Mesodermal cell (in vitro differentiated cells): ENCODE measurements at regions not wholly inside any gene's neighbourhood (a gene's known extent, or its start where the extent isn't known, plus 50 kb on each side); places are given as distances from the start of the nearest gene placed in this dataset.
"Not testable (repeated sequence)": the region's sequence is repeated elsewhere in the genome, so short reads cannot be mapped to it uniquely, and the experiment has no call there.

Source experiments
- H3K27ac ChIP-seq: 2 replicates; pipeline ENCODE4 v1.7.0; 2013; ENCODE audit warnings: mild to moderate bottlenecking, low read depth, low read length, moderate library complexity; ENCODE audit not compliant: severe bottlenecking
- H3K36me3 ChIP-seq: 2 replicates; pipeline ENCODE4 v1.7.1; 2013; ENCODE audit warnings: mild to moderate bottlenecking, low read length, moderate library complexity; ENCODE audit not compliant: control insufficient read depth, insufficient read depth
- H3K4me1 ChIP-seq: one replicate; pipeline ENCODE4 v1.7.1; 2013; ENCODE audit warnings: mild to moderate bottlenecking, low read length; ENCODE audit not compliant: insufficient read depth, control insufficient read depth, poor library complexity, severe bottlenecking
- H3K4me3 ChIP-seq: 2 replicates; pipeline ENCODE4 v1.7.0; 2013; ENCODE audit warnings: low read length, control low read depth, mild to moderate bottlenecking; ENCODE audit not compliant: insufficient read depth, poor library complexity, severe bottlenecking; ENCODE audit errors: extremely low read depth
- H3K9me3 ChIP-seq: 2 replicates; pipeline ENCODE4 v1.7.1; 2013; ENCODE audit warnings: mild to moderate bottlenecking, low read length, moderate library complexity; ENCODE audit not compliant: control insufficient read depth
- WGBS, 2 experiments: methylation state at CpG; one replicate each; pipeline ENCODE4 v1.1.5; 2013; ENCODE audit warnings: missing lambda C conversion rate in 2 of 2; ENCODE audit not compliant: insufficient coverage in 2 of 2; 5-methylcytosine and 5-hydroxymethylcytosine counted together

DNA sequence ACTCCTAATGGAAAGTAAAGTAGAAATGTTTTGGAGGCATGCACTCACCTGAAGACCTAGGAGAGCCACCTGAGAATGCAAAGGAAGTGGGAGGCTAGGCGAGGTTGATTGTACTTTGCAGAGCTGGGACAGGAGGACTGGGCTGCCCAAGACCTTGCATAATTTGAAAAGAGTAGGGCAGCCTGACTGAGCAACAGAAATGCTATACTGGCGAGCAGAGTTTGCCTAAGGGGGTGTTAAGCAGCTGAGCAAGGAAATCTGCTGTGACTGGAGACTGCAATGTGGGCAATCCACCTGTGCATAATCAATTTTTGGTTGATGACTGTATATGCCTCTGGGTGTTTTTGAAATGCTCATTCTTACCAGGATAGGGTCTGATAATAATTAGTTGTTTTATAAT is 834.1 kb downstream of the TRHDE start:
- Histone ChIP-seq H3K27ac (no peak overlapping the region), H3K4me1 (no peaks in the 10 kb centered on the region), H3K9me3 (no peaks in the 10 kb centered on the region), H3K36me3 (no peaks in the 10 kb centered on the region), H3K4me3 (no peak overlapping the region)
- 71 to 87% methylated on average over 2 of the region's 2 CpGs for WGBS, 2 experiments

DNA sequence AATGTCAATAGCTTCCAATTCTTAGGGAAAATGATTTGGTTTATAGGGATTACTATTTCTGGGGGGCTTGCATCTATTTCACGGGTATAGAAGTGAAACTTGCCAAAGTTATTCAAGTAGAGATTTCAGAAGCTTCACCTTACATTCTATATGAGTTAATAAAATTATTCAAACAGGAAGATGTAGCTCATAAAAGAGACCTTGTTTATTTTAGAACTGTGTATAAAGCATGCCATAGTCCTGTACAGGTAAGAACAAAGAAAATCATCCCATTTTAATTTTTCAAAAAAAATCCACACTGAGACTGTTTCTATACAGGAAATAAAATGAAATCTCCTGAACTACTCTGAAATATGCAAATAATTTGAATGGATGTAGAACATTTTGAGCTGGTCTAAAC is 834.7 kb downstream of the TRHDE start:
- H3K27ac ChIP-seq: no peak overlapping the region
- WGBS, 2 experiments: no CpG with 5 or more reads among the region's 1 CpG

DNA sequence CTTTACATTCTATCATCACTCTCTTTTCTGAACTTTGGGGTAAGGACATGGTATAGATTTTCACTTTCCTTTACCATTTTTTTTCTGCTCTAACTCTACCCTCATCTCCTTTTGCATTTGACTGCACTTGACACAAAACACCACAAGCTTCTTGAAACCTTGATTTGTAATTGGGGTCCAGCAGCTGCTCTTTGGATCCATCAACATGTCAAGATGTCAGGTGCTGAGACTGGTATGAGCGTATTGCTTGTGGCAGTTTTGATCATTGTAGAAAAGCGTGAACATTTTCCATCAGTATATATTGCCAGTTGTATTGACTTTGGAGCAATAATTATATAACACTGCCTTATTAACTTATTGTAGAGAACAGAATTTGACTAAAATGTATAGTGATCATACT is 838.6 kb downstream of the TRHDE start:
- WGBS, 2 experiments: no CpG with 5 or more reads among the region's 2 CpGs
- H3K27ac ChIP-seq: no peak overlapping the region
- no peaks in the 10 kb centered on the region for H3K9me3 ChIP-seq
- no peaks in the 10 kb centered on the region for H3K36me3 ChIP-seq
- no peaks in the 10 kb centered on the region for H3K4me1 ChIP-seq
- H3K4me3 ChIP-seq: no peak overlapping the region

More for the DNA sequence above, 834.7 kb downstream of the TRHDE start:
- Histone ChIP-seq H3K4me1 (no peaks in the 10 kb centered on the region), H3K9me3 (no peaks in the 10 kb centered on the region), H3K4me3 (no peak overlapping the region), H3K36me3 (no peaks in the 10 kb centered on the region)

DNA sequence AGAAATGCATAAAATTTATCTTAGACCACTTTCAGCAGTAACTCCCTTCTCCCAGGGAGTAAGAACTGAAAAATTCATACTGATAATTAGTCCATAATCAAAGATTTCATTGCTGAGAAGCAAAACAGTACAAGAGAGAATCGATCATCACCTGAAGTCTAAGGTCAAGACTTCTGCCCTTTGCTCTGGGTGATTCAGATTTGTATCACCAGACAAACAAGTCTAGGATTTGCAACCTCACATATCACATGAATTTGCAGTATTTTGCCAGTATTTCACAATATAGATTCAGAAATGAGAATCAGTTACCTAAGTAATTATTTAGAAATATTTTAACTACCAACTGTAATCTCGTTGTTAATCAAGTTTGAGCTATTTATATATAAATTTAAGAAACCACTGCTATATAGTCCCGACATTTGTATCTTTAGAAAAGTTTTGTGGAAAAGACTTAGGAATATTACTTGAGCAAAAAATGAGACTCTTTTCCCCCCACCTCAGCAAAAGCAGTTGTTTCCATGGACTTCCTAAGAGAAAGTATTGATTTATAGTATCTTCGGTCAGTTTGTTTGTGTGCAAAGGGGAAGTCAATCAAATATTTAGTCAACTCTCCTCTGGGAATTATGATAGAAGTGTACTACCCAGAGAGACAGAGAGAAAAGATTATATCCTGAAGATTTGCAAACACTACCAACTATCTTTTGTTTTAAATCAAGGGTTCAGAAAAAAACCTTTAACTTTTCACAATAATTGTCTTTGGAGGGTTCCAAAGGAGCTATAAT is 840.1 kb downstream of the TRHDE start:
- Histone ChIP-seq H3K4me3 (no peak overlapping the region), H3K9me3 (no peaks in the 10 kb centered on the region), H3K4me1 (no peaks in the 10 kb centered on the region), H3K27ac (no peak overlapping the region), H3K36me3 (no peaks in the 10 kb centered on the region)
- WGBS, 2 experiments: 89% methylated on average over 1 of the region's 4 CpGs; no CpG with 5 or more reads in 1 of the 2 experiments

DNA sequence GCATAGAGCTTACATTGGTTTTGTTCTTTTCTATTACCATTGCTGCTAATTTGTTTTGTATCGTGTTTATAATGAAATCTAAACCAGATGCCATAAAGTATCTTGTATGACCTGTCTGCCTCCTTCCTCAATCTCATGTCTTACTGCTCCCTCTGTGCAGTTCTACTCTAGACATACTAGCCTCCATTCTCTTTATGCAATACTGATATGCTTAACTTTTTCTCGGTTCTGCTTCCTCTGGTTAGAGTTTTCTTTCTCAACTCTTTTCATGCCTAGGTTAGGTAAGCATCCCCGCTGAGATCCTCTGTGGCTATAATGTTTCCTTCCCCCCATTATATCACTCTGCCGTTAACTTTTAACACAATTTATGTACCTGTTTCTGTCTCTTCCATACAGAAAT is 852.3 kb downstream of the TRHDE start:
- H3K27ac ChIP-seq: no peak overlapping the region
- WGBS, 2 experiments: no CpG with 5 or more reads among the region's 4 CpGs
- H3K9me3 ChIP-seq: no peaks in the 10 kb centered on the region
- H3K4me3 ChIP-seq: no peak overlapping the region
- H3K4me1 ChIP-seq: no peaks in the 10 kb centered on the region
- no peaks in the 10 kb centered on the region for H3K36me3 ChIP-seq

DNA sequence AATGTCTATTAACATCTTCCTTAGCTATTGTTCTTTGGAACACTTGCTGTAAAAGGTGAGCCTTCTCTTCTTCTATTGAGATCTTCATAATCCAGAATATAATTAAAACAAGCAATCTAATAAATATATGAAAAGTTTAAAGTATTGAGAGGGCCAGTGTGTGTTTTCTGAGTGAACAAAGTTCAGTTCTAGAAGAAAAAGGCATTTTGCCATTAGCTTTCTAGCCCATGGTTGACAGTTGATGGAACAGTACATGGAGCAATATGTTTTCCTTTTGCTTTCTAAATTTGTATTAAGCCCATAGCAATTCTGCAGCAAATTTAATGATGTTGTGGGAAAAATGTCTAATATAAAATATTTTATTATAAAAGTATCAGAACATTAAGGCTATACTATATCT is 853.0 kb downstream of the TRHDE start:
- H3K36me3 ChIP-seq: no peaks in the 10 kb centered on the region
- no peaks in the 10 kb centered on the region for H3K9me3 ChIP-seq
- H3K27ac ChIP-seq: no peak overlapping the region
- H3K4me1 ChIP-seq: no peaks in the 10 kb centered on the region
- H3K4me3 ChIP-seq: no peak overlapping the region

DNA sequence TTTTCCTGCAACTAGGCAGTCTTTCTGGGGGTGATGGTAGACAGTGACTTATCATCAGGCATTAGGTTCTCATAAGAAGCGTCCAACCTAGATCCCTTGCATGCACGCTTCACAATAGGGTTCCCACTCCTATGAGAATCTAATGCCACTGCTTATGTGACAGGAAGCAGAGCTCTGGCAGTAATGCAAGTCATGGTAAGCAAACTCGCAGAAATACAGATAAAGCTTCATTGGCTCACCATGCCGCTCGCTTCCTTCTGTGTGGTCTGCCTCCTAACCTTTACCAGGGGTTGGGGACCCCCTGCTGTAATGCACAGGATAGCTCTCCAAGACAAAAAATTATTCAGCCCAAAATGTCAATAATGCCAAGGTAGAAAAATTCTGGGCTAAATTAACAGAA is 864.2 kb downstream of the TRHDE start:
- Histone ChIP-seq H3K4me3 (no peak overlapping the region), H3K27ac (no peak overlapping the region)
- 79 to 92% methylated on average over 3 to 5 of the region's 5 CpGs for WGBS, 2 experiments

DNA sequence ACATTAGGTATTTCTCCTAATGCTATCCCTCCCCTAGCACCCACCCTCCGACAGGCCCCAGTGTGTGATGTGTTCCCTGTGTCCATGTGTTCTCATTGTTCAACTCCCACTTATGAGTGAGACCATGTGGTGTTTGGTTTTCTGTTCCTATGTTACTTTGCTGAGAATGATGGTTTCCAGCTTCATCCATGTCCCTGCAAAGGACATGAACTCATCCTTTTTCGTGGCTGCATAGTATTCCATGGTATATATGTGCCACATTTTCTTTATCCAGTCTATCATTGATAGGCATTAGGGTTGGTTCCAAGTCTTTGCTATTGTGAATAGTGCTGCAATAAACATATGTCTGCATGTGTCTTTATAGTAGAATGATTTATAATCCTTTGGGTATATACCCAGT is 867.5 kb downstream of the TRHDE start:
- WGBS, 2 experiments: no CpG with 5 or more reads among the region's 2 CpGs
- H3K4me3 ChIP-seq, H3K4me1 ChIP-seq, H3K27ac ChIP-seq, H3K9me3 ChIP-seq, H3K36me3 ChIP-seq: not testable (repeated sequence)

More for the DNA sequence above, 864.2 kb downstream of the TRHDE start:
- Histone ChIP-seq H3K9me3 (no peaks in the 10 kb centered on the region), H3K36me3 (no peaks in the 10 kb centered on the region), H3K4me1 (no peaks in the 10 kb centered on the region)

DNA sequence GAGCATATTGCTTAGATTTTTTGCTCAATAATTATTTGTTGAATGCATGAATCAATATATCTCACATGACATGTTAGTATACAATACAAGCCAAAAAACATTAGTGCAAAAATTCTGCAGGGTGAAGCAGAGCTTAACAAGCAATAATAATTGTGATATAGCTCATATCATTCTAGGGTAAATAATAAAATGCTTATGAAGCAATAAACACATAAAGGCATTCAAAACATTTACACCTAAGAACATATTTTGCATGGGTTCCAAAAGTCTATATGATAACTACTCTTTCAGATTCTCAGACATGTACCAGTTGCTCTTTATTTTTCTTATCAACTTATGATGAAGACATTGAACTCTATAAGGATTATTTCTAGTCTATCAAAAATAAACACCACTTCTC is 886.2 kb downstream of the TRHDE start:
- Histone ChIP-seq H3K36me3 (no peaks in the 10 kb centered on the region), H3K4me3 (no peak overlapping the region)

DNA sequence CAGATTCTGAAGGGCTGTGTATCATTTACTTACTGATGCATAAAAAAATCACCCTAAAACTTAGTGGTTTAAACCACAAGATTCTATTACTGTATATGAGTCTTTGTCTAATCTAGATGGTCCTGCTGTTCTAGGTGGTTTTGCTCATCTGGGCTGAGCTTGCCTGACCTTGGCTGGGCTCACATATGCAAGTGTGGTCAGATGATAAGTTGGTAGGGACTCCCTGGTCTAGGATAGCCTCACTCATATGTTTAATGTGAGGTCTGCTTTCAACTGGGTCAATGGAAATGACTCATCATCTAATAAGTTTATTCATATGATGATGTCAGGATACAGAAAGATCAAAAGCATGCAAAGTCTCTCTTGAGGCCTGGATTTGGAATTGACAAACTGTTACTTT is 887.8 kb downstream of the TRHDE start:
- H3K36me3 ChIP-seq: no peaks in the 10 kb centered on the region
- H3K27ac ChIP-seq: no peak overlapping the region
- H3K9me3 ChIP-seq: peaks cover 3% of the 10 kb centered on the region
- no peak overlapping the region for H3K4me3 ChIP-seq
- no peaks in the 10 kb centered on the region for H3K4me1 ChIP-seq

More for the DNA sequence above, 886.2 kb downstream of the TRHDE start:
- no peak overlapping the region for H3K27ac ChIP-seq
- H3K4me1 ChIP-seq: no peaks in the 10 kb centered on the region
- H3K9me3 ChIP-seq: no peaks in the 10 kb centered on the region

DNA sequence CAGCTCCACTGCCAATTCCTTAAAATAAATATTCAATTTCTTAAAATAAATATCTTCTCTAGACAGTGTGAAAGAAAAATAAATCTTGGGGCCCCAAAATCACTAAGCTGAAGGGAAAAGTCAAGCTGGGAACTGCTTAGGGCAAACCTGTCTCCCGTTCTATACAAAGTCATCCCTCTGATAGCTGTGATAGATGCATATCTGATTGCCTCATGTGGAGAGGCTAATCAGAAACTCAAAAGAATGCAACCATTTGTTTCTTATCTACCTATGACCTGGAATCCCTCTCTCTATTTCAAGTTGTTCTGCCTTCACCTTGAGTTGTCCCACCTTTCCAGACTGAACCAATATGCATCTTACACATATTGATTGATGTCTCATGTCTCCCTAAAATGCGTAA is 889.8 kb downstream of the TRHDE start:
- 76 to 89% methylated on average over 1 to 2 of the region's 2 CpGs for WGBS, 2 experiments
- peaks cover 3% of the 10 kb centered on the region for H3K9me3 ChIP-seq
- H3K4me3 ChIP-seq: no peak overlapping the region
- H3K36me3 ChIP-seq: no peaks in the 10 kb centered on the region
- H3K4me1 ChIP-seq: no peaks in the 10 kb centered on the region
- no peak overlapping the region for H3K27ac ChIP-seq
